Glutamatergic neuron (in vitro differentiated cells): ENCODE measurements at regions not wholly inside any gene's neighbourhood (a gene's known extent, or its start where the extent isn't known, plus 50 kb on each side); places are given as distances from the start of the nearest gene placed in this dataset.

Experiments
- DNase-seq: peaks from one replicate; pipeline ENCODE4 v3.0.0; 2022
- H3K27ac Mint-ChIP-seq: one replicate; pipeline ENCODE4 v1.8.0; 2020; ENCODE audit warnings: mild to moderate bottlenecking, mixed read lengths, inconsistent platforms; ENCODE audit not compliant: unreplicated experiment
- H3K27me3 Mint-ChIP-seq: one replicate; pipeline ENCODE4 v1.8.0; 2020; ENCODE audit warnings: mild to moderate bottlenecking, moderate library complexity, mixed read lengths, inconsistent platforms; ENCODE audit not compliant: unreplicated experiment
- H3K36me3 Mint-ChIP-seq: one replicate; pipeline ENCODE4 v1.8.0; 2020; ENCODE audit warnings: mild to moderate bottlenecking, mixed read lengths, inconsistent platforms; ENCODE audit not compliant: unreplicated experiment
- H3K4me1 Mint-ChIP-seq: one replicate; pipeline ENCODE4 v1.8.0; 2020; ENCODE audit warnings: mild to moderate bottlenecking, low read depth, mixed read lengths, inconsistent platforms; ENCODE audit not compliant: unreplicated experiment
- H3K4me3 Mint-ChIP-seq: one replicate; pipeline ENCODE4 v1.8.0; 2020; ENCODE audit warnings: mild to moderate bottlenecking, mixed read lengths, inconsistent platforms; ENCODE audit not compliant: unreplicated experiment
- H3K9me3 Mint-ChIP-seq: one replicate; pipeline ENCODE4 v1.8.0; 2020; ENCODE audit warnings: mild to moderate bottlenecking, moderate library complexity, mixed read lengths, inconsistent platforms; ENCODE audit not compliant: unreplicated experiment
- TF ChIP-seq, protein P1 (sequence below): fragments of 200-600 bp; sonication (generic); IDR thresholded peaks from one replicate; pipeline ENCODE4 v1.5.0; 2021; ENCODE audit not compliant: partially characterized antibody, unreplicated experiment

DNA sequence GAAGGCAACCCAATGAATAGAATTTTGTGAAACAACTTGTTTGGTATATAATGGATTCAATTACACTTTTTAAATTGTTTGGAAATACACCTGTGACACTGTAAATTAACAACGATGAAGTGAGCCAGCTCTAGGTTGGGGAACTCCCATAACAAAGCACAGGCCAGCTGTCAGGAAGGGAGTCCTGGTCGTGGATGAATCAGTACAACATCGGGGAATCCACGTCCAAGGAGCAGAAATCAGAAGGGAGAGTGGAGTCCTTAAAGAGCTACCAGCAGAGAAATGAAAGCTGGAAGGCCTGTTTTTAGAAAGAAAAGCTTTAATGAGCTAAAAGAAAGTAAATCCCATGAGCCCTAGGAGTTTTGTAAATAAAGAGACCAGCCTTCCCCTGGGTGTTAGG, 223.1 kb upstream of the SLC35B3 start:
- H3K36me3 Mint-ChIP-seq = no peaks in the 10 kb centered on the region
- no peak overlapping the region for H3K4me3 Mint-ChIP-seq
- DNase-seq = no peak
- peaks cover 11% of the 10 kb centered on the region for H3K4me1 Mint-ChIP-seq
- peaks cover 2% of the 10 kb centered on the region for H3K9me3 Mint-ChIP-seq
- no peaks in the 10 kb centered on the region for H3K27me3 Mint-ChIP-seq
- TF ChIP-seq, protein P1, sequence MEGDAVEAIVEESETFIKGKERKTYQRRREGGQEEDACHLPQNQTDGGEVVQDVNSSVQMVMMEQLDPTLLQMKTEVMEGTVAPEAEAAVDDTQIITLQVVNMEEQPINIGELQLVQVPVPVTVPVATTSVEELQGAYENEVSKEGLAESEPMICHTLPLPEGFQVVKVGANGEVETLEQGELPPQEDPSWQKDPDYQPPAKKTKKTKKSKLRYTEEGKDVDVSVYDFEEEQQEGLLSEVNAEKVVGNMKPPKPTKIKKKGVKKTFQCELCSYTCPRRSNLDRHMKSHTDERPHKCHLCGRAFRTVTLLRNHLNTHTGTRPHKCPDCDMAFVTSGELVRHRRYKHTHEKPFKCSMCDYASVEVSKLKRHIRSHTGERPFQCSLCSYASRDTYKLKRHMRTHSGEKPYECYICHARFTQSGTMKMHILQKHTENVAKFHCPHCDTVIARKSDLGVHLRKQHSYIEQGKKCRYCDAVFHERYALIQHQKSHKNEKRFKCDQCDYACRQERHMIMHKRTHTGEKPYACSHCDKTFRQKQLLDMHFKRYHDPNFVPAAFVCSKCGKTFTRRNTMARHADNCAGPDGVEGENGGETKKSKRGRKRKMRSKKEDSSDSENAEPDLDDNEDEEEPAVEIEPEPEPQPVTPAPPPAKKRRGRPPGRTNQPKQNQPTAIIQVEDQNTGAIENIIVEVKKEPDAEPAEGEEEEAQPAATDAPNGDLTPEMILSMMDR = no peak
- H3K27ac Mint-ChIP-seq = no peak overlapping the region

DNA sequence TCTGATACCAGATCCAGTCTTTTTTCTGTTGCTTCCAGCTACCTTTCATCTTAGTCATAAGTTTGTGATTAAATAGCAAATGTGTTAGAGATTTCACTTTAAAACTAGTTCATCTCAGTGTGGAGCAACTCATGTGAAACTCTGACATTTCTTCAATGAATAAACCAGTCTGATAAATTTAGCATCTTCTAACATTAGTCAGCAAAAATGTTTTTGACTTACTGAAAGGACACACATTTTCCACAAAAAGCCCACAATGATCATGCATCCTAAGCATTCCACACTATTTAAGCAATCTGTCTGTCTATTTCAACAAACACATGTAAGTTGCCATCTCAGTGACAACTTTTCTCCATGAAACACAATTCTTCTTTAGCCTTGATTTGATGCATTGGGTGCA, 222.2 kb upstream of the SLC35B3 start:
- H3K27ac Mint-ChIP-seq = no peak overlapping the region
- no peaks in the 10 kb centered on the region for H3K36me3 Mint-ChIP-seq
- H3K4me3 Mint-ChIP-seq = no peak overlapping the region
- no peak for DNase-seq
- no peaks in the 10 kb centered on the region for H3K27me3 Mint-ChIP-seq
- H3K9me3 Mint-ChIP-seq = peaks cover 2% of the 10 kb centered on the region
- TF ChIP-seq, protein P1 = no peak
- H3K4me1 Mint-ChIP-seq = peaks cover 11% of the 10 kb centered on the region

DNA sequence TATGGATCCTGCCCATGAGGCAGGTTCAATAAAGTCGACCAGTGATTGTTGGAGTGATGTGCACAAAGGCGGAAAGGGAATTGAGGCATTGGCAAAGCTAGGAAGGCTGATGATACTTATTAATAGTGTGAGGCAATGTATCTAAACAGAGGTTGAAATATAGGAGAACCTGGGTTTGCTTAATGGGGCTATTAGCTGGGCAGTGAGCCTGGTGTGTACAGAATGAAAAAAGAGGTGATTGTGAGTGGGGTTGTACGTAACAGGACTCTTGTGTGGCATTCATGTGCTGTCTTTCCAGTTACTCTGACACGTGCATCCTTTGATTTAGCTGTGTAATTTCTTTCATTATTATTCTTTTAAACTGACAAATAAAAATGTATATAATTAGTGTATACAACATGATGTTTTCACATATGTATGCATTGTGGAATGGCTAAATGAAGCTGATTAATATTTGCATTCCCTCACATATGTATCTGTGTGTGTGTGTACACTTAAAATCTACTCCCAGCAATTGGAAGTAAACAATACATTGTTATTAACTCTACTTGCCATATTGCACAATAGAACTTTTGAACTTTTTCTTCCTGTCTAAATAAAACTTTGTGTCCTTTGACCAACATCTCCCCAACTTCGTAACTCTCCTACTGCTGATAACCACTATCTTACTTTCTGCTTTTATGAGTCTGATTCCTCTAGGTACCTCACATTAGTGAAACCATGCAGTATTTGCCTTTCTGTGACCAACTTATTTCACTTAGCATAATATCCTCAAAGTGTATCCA, 220.5 kb upstream of the SLC35B3 start:
- TF ChIP-seq, protein P1 = no peak
- Mint-ChIP-seq H3K9me3 (peaks cover 2% of the 10 kb centered on the region), H3K27me3 (no peaks in the 10 kb centered on the region), H3K4me3 (no peak overlapping the region), H3K4me1 (peaks cover 11% of the 10 kb centered on the region), H3K27ac (no peak overlapping the region), H3K36me3 (no peaks in the 10 kb centered on the region)
- DNase-seq = no peak

DNA sequence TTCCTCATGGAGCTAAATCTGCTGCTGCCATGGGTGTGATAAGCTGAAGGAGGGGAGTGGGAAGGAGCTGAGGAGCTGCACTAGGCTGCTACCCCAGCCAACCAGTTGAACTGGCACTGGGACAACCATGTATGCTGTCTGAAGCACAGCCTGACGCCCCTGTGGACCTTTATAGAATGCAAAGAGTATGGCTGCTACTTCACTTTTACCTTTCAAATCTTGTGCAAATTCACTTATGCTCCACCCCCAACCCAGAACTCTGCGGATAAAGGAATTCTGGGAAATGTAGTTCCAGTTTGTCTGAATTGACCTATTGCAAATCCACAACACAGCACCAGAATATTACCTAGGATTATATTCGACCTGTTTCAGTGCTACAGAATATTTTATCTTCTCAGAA, 217.4 kb upstream of the SLC35B3 start:
- Mint-ChIP-seq H3K4me3 (no peak overlapping the region), H3K27me3 (no peaks in the 10 kb centered on the region), H3K4me1 (no peaks in the 10 kb centered on the region), H3K36me3 (no peaks in the 10 kb centered on the region), H3K27ac (no peak overlapping the region), H3K9me3 (no peaks in the 10 kb centered on the region)
- TF ChIP-seq, protein P1 = no peak
- DNase-seq = no peak

- TF ChIP-seq, protein P1 = no peak
- H3K36me3 Mint-ChIP-seq = no peaks in the 10 kb centered on the region
- no peaks in the 10 kb centered on the region for H3K9me3 Mint-ChIP-seq
- no peaks in the 10 kb centered on the region for H3K27me3 Mint-ChIP-seq
- no peaks in the 10 kb centered on the region for H3K4me1 Mint-ChIP-seq
- H3K27ac Mint-ChIP-seq = no peak overlapping the region
- DNase-seq = no peak
- H3K4me3 Mint-ChIP-seq = no peak overlapping the region
Measured at GRCh38 chr6:8651998-8652397, 216.7 kb upstream of the SLC35B3 start.
